ENCODE measurements at regions not wholly inside any gene's neighbourhood (a gene's known extent, or its start where the extent isn't known, plus 50 kb on each side); places are given as distances from the start of the nearest gene placed in this dataset.
"Not testable (repeated sequence)": the region's sequence is repeated elsewhere in the genome, so short reads cannot be mapped to it uniquely, and the experiment has no call there.

DNA sequence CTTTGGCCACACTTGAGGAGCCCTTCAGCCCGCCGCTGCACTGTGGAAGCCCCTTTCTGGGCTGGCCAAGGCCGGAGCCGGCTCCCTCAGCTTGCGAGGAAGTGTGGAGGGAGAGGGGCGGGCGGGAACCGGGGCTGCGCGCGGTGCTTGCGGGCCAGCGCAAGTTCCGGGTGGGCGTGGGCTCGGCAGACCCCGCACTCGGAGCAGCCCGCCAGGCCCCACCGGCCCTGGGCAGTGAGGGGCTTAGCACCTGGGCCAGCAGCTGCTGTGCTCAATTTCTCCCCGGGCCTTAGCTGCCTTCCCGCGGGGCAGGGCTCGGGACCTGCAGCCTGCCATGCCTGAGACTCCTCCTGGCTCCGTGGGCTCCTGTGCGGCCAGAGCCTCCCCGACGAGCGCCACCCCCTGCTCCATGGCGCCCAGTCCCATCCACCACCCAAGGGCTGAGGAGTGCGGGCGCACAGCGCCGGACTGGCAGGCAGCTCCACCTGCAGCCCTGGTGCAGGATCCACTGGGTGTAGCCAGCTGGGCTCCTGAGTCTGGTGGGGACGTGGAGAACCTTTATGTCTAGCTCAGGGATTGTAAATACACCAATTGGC is 129.2 kb downstream of the MRPL14 start:
- not testable (repeated sequence) for DNase-seq

DNA sequence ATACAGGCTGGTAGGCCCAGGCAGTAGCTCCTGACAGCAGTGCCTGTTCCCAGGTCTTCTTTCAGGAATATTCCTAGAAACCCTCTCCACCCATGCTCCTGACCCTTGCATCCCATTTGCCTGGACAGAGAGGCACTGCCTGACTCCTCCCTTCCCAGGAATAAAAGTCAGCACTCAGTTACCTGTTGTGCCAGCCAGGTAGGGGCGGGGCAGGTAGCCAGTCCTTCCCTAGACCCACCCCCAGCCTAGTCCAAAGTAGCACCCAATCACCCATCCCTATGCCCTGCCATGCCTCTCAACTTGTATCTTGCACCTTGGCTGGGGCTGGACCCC is 129.9 kb downstream of the MRPL14 start:
- DNase-seq, result no peak

DNA sequence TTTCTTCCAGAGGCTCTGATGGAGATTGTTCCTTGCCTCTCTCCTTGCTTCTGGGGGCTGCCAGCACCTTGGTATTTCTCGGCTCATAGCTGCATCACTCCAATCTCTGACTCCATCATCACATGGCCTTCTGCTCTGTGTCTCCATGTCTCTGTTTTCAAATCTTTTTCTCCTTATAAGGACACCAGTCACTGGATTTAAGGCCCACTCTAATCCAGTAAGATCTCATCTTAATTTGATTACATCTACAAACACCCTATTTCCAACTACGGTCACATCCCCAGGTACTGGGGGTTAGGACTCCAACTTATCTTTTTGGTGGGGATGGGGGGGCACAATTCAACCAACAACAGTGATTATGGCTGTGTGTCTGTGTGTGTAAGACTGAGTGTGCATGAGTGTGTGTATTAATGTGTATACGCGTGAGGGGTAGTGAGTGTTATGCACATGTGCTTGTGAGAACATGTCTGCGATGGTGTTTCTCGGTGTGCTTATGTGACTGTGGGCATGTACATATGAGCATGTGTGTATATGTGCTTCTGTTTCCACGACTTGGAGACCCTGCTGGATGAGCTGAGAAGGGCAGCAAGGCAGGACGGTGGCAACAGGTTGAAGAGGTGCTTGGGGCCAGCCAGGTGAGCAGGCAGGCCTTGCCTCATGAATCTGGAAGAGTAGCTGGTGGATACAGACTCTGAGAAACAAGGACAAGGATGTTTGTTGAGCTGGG is 130.5 kb downstream of the MRPL14 start:
- DNase-seq, result no peak

DNA sequence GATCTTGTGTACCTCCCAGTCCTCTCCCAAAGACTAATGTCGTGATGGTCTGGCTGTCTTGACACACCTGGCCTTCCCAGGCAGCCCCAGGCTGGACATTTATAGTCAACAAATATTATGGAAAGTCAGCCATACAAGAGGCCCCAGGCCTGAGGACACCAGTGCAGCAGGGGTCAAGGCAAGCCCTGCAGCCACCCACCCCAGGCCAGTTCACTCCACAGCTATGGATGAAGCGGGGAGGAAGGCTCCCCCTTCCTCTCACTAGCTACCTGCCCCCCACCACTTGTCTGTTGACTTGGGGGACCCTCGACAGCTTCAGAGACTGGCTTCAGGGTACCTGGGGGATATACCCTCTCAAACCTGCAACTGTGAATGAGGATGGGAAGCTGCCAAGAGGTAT is 132.1 kb downstream of the MRPL14 start:
- DNase-seq, result no peak

DNA sequence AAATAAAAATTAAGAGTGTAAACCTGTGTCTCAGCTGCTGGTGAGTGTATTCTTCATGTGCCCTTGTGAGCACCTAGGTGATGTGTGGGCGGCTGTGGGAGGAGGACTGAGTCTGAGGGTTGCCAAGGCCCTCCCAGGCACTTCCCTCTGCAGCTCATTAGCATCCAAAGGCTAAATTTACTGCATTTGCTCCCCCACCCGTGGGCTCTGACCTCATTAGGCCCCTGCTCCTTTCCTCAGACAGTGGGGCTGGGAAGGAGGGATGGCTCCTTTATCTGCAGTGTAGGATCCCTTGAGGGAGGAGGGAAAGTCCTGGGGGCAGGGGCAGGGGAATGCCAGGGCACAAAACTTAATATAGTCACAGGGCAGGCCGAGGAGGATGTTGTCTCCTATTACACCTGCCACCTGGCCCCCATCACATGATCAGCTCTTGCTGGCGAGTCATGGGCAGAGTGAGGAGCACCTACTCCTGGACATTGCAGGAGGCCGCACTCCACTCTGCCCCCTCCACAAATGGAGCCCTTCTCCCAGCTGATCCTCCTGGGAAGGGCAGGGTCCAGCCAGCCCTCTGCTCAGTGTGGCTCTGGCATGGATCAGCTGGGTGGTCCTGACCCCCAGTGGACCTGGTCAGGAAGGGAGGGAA is 133.2 kb downstream of the MRPL14 start:
- peak; percentile 77 for DNase-seq

DNA sequence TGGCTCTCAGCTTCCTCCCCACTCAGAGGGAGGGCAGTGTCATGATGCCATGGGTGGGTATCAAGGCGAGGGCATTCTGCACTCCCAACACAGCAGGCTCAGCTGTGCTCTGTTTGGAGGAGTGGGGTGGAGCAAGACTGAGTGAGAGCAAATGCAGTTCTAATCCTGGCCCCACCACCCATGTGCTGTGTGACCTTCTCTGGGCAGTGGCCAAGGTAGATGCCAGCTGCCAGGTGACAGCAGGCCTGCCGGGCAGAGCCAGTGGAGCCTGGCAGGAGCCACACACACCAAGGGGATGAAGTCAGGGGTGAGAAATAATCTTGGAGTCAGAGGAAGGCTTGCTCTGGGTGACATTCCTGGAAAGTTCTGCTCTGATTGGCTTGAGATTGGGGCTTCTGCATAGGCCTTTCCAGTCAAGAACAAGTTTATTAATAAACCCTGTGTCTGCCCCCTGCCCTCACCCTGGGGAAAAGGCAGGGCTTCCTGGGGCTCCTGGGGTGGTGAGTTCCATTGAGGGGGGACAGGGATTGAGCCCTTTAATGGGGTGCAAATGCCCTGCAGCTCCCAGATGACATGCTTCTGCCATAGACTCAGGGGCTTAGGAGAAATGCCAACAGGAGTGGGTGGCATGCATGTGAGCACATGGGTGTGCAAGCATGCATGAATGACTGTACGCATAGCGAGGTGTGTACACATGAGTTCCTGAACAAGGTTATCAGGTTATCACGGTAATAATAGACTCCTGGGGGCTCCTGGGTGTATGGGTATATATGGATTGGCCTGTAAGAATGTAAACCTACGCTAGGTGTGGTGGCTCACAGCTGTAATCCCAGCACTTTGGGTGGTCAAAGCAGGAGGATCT is 134.2 kb downstream of the MRPL14 start:
- DNase-seq, result no peak

DNA sequence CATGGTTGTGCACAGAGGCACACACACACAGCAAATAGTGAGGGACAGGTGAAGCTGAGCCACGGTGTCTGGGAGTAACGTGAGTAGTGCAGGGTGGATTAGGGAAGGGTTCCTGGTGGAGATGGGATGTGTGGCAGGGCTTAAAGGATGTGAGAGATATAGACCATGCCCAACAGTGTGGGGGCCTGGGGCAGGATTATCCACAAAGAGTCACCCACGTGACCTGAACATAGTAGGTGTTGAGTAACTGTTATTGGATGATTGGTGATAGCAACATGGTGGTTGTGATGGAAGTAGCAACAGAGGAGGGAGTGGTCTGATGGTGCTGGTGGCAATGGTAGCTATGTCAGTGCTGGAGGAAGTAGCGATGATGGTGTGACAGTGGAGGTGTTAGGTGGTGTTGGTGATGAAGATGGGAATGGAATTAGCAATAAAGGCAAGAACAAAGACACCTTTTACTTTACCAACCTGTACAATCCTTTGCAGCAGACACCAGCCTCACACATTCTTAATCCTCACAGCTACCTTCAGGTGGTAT is 135.1 kb downstream of the MRPL14 start:
- no peak for DNase-seq

DNA sequence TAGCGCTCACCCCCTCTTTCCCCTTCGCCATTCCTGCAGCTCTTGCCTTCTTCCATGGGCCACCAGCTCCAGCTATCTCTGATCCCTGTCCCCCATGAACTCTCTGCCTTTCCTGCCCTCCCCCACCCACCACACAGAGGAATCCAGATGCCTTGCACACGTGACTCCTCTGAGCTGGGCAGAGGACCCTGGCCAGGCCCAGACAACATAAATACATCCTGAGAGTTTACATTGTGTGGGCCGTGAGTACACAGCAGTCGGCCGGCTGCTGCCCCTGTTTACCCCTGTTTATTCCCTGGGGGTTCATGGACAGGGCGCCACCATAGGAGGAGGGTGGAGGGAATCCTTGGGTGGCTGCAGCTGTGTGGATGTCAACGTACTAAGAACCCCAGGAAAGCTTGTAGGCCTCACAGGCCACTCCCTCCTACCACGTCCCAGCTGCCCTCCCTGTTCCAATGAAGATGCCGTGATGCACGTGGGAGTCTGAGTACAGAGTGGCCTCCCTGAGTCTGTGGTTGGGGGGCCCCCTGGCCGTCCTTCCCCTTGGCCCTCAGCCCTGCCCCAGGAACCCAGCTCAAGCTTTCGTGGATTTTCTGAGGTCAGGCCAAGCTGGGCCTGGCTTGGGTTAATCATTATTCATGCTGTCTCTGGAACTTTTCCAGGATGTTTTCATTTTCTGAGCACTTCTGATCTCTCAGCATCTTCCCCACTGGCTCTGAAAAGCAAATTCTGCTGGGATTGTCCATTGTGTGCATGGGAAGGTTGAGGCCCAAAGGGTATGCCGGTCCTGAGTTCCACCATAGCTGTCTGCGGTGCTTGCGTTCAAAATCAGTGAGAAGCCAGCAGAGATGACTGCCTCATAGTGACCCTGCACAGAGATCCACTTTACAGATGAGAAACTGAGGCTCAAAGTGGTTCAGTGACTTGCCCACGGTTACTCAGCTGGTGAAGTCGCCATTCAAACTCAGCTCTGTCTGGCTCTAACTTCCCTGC is 136.3 kb downstream of the MRPL14 start:
- no peak for DNase-seq

DNA sequence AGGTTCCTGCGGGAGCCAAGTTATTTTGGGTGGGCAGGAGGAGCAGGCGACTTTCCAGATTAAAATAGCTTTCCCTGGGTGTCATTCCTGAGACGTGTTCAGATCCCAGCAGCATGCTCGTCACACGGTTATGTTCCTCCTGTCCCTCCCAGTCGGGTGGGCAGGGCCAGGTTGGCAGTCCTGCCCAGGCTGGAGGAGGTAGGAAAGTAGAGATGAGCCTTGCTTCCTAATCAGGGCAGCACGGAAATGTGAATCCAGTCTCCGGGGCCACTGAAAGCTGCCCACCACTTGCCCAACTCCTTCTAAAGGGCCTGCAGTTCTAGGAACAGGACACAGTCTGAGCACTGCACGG is 137.0 kb downstream of the MRPL14 start:
- DNase-seq, result peak; percentile 50

DNA sequence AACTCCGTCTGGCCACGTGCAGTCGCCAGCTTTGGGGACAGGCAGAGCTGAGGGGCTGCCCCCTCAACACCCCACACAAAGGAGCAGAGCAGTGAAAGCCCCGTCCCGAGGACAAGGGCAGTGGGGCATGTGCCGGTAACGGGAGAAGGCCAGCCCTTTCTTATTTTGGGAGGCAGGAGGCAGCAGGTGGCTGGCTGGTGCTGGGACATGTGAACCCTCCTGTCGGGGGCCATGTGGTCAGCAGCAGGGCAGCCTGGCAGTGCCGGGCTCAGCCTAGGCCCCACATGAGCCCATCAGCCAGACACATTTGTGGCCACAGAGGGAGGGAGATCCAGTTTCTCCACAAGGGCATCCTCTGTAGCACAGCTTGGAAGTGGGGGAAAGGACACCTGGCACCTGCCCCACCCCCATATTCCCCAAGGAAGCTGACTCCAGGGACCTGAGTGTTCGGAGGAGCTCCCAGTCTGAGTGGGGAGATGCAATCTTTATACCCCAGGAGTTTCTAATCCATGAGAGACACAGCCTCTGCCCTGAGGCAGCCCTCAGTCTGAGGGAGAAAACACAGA is 137.6 kb downstream of the MRPL14 start:
- DNase-seq, result no peak

DNA sequence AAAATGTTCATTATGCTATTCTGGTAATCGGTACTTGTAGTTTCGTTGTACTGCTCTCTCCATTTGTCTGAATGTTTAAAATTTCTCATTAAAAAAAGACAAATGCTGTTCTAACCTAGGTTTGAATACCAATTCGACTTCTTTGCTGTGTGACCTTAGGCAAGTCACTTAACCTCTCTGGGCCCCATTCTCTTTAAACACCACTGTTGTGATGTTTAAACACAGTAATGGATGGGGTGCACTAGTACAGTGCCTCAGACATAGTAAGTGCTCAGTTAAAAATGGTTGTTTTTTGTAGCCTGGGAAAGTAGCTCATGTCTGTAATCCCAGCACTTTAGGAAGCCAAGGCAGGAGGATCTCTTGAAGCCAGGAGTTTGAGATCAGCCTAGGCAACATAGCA is 138.5 kb downstream of the MRPL14 start:
- DNase-seq, result no peak

DNA sequence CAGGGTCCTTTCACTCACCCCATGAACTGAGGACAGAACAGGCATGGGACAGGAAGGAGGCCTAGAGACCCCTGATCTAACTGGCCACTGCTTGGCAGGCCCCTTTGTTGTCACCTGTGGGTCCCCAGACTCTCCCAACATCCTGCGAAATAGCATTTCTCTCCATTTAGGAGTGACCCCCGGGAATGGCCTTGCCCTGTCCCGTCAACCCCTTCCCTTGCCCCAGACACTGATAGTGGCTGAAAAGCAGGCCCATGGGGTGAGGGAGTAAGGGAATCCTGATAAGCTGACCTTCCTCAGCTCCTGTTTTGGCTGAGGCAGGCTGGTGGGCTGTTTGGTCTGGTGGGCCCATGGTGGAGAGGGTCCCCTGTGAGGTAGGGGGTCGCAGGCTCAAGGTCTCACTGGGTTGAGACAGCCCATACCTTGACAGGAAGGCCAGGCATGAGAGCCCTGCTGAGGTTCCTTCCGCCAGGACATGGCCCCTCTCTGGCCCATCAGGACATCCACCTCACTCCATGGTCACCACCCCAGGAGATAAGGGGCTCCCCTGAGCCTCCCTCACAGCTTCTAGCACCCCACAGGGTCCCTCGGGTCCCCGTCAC is 139.3 kb downstream of the MRPL14 start:
- no peak for DNase-seq

DNA sequence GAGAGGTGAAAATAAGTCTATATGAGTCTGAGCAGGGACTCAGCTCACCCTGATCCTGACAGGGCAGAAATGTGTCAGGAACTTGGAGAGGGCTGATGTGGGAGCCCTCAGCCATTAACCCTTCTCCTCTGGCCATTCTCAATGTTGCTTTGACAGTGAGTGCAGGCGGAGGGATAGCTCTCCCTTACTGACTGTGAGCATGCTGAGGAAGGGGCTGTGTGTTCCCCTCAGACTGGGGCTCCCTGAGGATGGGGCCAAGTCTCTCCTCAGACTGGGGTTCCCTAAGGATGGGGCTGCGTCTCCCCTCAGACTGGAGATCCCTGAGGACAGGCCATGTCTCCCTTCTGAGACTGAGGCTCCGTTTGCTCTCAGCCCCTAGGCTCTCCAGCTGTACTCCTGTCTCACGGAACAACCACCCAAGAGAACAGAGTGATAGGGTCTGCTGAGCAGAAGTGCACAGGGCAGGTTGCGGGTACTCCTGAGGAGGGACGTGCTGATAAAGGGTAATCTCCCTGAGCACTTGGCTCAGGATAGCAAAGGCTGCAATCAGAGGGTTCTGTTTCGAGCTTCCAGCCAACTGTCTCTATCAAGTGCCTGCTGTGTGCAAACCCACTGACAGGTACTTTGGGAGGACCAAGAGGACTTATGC is 141.0 kb downstream of the MRPL14 start:
- DNase-seq, result no peak

DNA sequence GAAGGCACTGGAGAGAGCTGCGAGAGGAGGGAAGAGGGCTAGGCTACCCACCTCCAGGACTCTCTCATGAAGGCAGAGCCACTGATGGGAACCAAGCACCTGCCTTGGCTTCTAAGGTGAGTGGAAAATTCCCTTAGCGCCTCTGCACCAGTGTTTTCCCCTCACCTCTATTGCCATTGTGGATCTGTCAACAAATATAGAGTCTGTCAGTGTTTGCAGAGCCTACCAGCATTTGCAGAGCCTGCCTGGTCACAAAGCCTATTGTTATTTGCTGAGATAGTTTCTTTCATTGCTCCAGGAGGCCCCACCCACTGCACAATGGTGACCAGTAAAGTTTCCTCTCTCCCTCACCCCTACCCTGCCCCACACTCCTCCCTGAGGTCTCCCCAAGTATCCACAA is 141.9 kb downstream of the MRPL14 start:
- DNase-seq, result no peak

DNA sequence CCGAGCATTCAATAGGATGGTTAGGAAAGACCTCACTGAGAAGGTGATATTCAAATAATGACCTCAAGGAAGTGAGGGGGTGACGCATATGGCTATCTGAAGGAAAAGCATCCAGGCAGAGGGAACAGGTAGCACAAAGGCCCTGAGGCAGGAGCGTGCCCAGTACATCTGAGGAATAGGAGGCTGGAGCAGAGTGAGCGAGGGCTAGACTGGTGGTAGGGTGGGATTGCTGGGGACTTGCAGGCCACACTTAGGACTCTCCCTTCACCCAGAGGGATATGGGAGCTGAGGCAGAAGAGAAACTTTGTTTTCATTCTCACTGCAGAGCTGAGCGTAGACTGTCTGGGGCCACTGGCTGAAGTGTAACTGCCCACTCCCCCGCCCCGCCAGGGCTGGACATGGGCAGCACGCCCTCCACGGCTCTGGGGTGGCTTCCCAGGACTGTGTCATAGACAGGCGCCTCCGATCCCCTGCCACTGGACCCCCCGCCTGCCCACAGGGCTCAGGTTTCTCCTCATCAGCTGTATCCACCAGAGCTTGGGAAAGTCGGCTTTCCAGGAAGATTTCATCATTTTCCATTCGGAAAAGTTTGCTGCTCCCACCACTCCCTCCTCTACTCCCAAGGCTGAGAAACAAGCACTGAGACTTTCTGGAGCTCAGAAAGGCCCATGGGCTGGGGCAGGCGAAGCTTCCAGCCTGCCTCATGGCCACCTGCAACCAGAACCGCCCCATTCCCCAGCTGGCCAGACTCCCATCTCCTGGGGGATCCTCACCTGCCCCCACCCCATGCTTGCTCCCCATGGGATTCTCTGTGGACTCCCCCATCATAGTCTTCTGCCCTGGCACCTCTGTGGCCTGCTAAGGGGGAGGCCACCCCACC is 142.6 kb downstream of the MRPL14 start:
- no peak for DNase-seq

DNA sequence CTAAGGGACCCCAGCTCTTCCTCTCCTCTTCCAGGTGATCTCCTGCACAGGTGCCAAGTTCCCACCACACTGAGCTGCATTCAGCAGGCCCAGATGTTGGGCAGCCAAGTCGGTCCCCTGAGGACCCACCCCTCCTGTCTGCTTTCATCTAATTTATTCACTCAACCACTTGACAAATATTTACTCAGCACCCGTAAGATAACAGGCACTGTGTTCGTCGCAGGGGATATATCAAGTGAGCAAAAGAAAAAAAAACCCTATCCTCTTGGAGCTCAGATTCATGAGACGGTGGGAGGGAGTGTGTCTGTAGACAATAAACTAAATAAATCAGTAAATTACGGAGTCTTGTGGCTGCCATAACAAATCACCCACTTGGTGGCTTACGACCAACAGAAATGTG is 143.6 kb downstream of the MRPL14 start:
- DNase-seq, result peak; percentile 32

DNA sequence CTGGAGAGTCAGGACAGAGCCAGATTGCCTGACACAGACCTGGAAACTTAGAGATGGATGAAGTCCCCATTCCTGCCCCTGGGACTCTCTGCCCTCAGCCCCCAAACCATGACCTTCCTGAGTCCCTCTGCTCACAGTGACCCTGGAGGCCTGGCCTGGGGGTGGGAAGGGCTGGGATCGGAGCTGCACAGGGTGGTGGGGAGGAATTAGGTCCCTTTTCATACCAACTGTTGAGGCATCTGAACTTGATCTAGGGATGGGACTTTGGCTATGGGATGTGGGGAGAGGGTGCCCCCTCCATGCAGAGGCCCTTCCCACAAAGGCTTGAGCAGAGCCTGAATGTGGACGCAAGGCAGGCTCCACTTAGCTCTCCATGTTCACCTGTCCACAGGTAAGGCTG is 144.1 kb downstream of the MRPL14 start:
- DNase-seq, result no peak

DNA sequence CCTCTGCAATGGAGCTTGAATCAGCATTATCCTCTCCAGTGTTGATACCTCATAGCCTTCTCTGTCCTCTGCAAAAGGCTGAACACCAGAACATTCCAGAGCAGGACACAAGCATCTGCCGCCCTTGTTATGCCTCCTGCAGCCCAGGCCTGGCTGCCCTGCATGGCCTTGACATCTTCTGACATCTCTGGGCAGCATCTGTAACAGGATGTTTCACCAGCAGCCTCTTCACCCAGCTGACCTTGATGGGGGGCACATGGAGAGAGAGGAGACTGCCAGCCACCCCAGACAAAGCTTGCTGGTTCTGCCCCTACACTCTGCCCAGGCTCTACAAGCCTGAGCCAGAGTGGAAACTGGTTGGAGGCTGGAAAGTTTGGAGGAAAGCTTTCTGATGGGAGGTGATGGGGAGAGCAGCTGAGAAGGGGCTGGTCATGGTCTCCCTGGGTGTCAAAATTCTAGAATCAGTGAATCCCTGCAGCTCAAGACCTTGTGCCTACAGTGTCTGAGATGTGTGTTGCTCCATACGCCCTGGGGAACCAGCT is 145.1 kb downstream of the MRPL14 start:
- no peak for DNase-seq

DNA sequence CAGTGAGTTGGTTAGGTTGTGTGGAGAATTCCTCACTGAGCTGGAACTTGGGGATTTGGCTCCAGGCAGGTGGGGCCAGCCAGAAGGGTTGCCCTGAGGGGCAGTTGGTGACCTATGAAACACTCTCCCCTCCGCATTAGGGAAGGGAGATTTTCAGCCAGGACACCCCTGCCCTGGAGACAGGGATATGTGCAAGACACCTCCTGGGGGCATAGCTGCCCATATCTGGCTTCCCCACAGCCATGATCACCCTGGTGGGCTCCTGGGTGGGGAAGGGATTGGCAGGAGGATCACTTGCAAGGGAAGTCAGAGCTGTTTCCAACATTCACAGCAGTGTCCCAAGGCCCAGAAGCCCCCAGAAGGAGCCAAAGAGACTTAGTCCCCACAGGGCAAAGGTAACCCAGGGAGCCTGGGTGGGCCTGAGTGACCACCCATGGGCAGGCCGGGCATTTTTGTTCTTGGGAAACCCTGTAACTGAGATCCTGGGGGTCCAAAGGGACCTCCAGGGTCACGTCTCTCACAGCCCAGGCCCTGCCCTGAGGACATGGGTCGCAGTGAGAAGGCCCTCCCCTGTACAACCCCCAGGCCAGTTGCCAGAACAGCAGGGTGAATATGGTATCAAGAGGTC is 145.8 kb downstream of the MRPL14 start:
- DNase-seq, result no peak
